ENCODE measurements at regions not wholly inside any gene's neighbourhood (a gene's known extent, or its start where the extent isn't known, plus 50 kb on each side); places are given as distances from the start of the nearest gene placed in this dataset.
"Not testable (repeated sequence)": the region's sequence is repeated elsewhere in the genome, so short reads cannot be mapped to it uniquely, and the experiment has no call there.

DNA sequence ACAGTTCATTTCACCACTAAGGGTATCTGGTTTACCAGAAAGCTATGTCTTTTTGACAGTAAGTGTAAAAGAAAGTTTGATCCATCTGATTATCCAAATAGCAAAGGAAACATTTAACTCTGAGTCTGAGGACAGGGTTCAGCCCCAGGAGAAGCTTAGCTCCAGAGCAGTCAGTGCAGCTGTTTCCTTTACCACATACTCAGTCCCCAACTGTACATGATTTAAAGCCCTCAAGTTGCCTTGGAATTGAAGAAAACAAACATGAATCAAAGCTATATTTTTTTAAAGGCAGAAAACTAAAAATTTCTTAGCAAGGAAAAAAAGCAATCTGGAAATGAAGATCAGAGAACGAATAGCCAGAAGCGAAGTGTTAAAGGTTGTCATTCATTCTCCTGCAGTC lies 746.0 kb downstream of the METTL4 start:
- no peak for DNase-seq (ENCODE audit: low spot score, unreplicated experiment)
- H3K27me3 Mint-ChIP-seq = no peaks in the 10 kb centered on the region
- TF ChIP-seq, protein P1, sequence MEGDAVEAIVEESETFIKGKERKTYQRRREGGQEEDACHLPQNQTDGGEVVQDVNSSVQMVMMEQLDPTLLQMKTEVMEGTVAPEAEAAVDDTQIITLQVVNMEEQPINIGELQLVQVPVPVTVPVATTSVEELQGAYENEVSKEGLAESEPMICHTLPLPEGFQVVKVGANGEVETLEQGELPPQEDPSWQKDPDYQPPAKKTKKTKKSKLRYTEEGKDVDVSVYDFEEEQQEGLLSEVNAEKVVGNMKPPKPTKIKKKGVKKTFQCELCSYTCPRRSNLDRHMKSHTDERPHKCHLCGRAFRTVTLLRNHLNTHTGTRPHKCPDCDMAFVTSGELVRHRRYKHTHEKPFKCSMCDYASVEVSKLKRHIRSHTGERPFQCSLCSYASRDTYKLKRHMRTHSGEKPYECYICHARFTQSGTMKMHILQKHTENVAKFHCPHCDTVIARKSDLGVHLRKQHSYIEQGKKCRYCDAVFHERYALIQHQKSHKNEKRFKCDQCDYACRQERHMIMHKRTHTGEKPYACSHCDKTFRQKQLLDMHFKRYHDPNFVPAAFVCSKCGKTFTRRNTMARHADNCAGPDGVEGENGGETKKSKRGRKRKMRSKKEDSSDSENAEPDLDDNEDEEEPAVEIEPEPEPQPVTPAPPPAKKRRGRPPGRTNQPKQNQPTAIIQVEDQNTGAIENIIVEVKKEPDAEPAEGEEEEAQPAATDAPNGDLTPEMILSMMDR (IDR thresholded peaks at IDR 0.05; ENCODE audit: unreplicated experiment) = no peak
- peaks cover under 1% of the 10 kb centered on the region for H3K9me3 Mint-ChIP-seq (ENCODE audit: low read depth)
- H3K4me3 Mint-ChIP-seq (ENCODE audit: low read depth) = no peak overlapping the region
- H3K4me1 Mint-ChIP-seq (ENCODE audit: low read depth) = peaks cover 10% of the 10 kb centered on the region
- no peak overlapping the region for H3K27ac Mint-ChIP-seq
- H3K36me3 Mint-ChIP-seq (ENCODE audit: insufficient read depth) = no peaks in the 10 kb centered on the region

DNA sequence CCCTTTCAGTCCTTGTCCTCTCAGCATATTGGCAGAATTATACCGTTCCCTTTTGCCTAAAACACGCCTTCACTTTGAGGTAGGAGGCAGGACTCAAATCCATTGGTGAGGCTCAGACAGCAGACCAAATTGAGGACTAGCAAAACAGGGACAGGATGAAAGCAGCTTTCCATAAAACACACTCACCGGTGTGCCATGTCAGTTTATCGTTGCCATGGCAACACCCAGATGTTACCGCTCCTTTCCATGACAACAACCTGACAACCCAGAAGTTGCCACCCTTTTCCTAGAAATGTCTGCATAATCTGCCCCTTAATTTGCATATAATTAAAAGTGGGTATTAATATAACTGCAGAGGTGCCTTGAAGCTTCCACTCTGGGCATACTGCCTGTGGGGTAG lies 730.4 kb downstream of the METTL4 start:
- no peaks in the 10 kb centered on the region for H3K36me3 Mint-ChIP-seq (ENCODE audit: insufficient read depth)
- no peak for DNase-seq (ENCODE audit: low spot score, unreplicated experiment)
- H3K27ac Mint-ChIP-seq = no peak overlapping the region

DNA sequence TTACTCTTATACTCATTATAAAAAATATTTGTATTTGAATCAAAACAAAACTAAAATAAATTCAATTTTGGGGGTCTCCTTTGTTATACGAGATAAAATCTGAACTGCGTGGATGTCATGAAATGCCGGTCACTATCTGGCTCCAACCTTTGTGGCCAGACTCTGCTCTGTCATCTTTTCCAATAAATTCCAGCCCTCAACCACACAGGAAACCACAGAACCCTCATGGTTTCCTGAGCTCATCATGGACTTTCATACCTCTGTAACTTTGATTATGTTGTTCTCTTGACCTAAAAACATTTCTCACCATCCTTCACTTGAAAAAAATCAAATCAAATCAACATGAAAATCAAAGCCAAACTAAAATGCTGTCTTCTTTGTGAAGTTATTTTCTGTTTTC lies 724.7 kb downstream of the METTL4 start:
- Mint-ChIP-seq H3K36me3 (ENCODE audit: insufficient read depth) (no peaks in the 10 kb centered on the region), H3K9me3 (ENCODE audit: low read depth) (no peaks in the 10 kb centered on the region), H3K27ac (no peak overlapping the region)

More for the DNA sequence above, 730.4 kb downstream of the METTL4 start:
- Mint-ChIP-seq H3K4me3 (ENCODE audit: low read depth) (no peak overlapping the region), H3K27me3 (no peaks in the 10 kb centered on the region), H3K9me3 (ENCODE audit: low read depth) (peaks cover 6% of the 10 kb centered on the region), H3K4me1 (ENCODE audit: low read depth) (no peaks in the 10 kb centered on the region)
- TF ChIP-seq, protein P1 (IDR thresholded peaks at IDR 0.05; ENCODE audit: unreplicated experiment) = no peak

DNA sequence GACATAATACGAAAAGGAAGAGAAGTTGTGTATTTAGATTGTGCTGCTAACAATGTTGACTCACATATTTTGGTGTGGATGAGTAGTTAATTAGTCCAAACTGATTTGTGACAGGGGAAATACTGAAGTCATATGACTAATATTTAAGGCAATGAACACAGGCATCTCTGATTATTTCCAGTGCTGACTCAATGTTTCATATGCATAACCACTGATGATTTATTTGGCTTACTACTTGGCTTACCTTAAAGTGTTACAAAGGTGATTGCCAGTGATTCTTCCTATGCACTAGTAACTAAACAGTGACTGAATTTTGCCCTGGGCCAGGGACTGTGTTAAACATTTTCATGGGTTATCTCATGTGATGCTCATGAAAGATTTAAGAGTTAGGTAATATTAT lies 722.6 kb downstream of the METTL4 start:
- no peak overlapping the region for H3K4me3 Mint-ChIP-seq (ENCODE audit: low read depth)
- peaks cover 4% of the 10 kb centered on the region for H3K4me1 Mint-ChIP-seq (ENCODE audit: low read depth)
- DNase-seq (ENCODE audit: low spot score, unreplicated experiment) = no peak
- no peaks in the 10 kb centered on the region for H3K36me3 Mint-ChIP-seq (ENCODE audit: insufficient read depth)
- no peaks in the 10 kb centered on the region for H3K9me3 Mint-ChIP-seq (ENCODE audit: low read depth)
- TF ChIP-seq, protein P1 (IDR thresholded peaks at IDR 0.05; ENCODE audit: unreplicated experiment) = no peak
- H3K27me3 Mint-ChIP-seq = peaks cover 4% of the 10 kb centered on the region
- no peak overlapping the region for H3K27ac Mint-ChIP-seq

More for the DNA sequence above, 724.7 kb downstream of the METTL4 start:
- TF ChIP-seq, protein P1 (IDR thresholded peaks at IDR 0.05; ENCODE audit: unreplicated experiment) = no peak
- no peak for DNase-seq (ENCODE audit: low spot score, unreplicated experiment)
- Mint-ChIP-seq H3K4me1 (ENCODE audit: low read depth) (no peaks in the 10 kb centered on the region), H3K4me3 (ENCODE audit: low read depth) (no peak overlapping the region), H3K27me3 (peaks cover 4% of the 10 kb centered on the region)

DNA sequence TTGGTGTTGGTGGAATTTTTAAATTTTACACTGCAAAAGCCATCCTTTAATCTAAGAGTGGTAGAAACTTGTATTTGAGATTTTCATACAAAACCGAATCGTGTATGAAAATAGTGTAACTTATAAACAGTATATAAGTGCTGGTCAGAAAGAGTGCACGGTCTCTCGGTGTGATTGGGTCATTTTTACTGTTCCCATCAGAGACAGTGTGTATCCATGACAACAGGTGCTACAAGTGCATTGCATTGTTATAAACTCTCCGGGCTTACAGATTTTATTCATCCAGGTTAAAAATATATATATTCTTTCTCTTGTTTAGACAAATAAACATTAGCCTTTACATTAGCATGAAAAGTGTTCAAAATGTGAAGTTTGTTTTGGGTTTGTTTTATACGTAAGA lies 721.9 kb downstream of the METTL4 start:
- Mint-ChIP-seq H3K4me1 (ENCODE audit: low read depth) (peaks cover 4% of the 10 kb centered on the region), H3K4me3 (ENCODE audit: low read depth) (no peak overlapping the region), H3K27me3 (peaks cover 4% of the 10 kb centered on the region), H3K36me3 (ENCODE audit: insufficient read depth) (no peaks in the 10 kb centered on the region), H3K9me3 (ENCODE audit: low read depth) (no peaks in the 10 kb centered on the region), H3K27ac (no peak overlapping the region)
- TF ChIP-seq, protein P1 (IDR thresholded peaks at IDR 0.05; ENCODE audit: unreplicated experiment) = no peak
- no peak for DNase-seq (ENCODE audit: low spot score, unreplicated experiment)

DNA sequence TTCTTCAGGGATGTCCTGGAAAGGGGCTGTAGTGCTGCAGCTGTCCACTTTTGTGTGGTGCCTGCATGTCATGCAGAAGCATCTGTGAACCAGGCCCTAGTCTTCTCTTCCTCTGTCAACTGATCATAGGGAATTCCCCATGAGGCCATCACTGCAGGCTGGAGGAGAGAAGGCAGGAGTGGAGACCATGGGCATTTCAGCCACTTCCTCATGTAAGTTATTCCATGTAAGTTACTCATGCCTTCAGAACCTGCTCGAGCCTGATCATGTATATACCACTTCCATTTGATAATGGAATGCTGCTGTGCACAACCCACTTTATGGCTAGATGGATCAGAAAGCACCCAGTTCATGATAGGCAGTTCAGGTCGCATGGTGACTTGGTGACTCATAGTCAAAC lies 714.0 kb downstream of the METTL4 start:
- H3K9me3 Mint-ChIP-seq (ENCODE audit: low read depth); DNase-seq (ENCODE audit: low spot score, unreplicated experiment); H3K4me3 Mint-ChIP-seq (ENCODE audit: low read depth); H3K36me3 Mint-ChIP-seq (ENCODE audit: insufficient read depth); H3K4me1 Mint-ChIP-seq (ENCODE audit: low read depth); H3K27me3 Mint-ChIP-seq; H3K27ac Mint-ChIP-seq: not testable (repeated sequence)
